DOHH2 (cell line): ENCODE measurements at regions not wholly inside any gene's neighbourhood (a gene's known extent, or its start where the extent isn't known, plus 50 kb on each side); places are given as distances from the start of the nearest gene placed in this dataset.

Experiments used
- EZH2phosphoT487 ChIP-seq: fragments of 200-600 bp; sonication (generic); IDR thresholded peaks from 2 replicates; pipeline ENCODE4 v1.6.1; 2017; ENCODE audit warnings: borderline replicate concordance, mild to moderate bottlenecking, antibody characterized with exemption, low read length, moderate library complexity, mixed read lengths
- TF ChIP-seq, protein P1 (sequence below): fragments of 200-600 bp; sonication (generic); IDR thresholded peaks from one replicate; pipeline ENCODE4 v1.5.1; 2014; ENCODE audit warnings: antibody characterized with exemption, mild to moderate bottlenecking, low read depth, low read length; ENCODE audit not compliant: poor library complexity, severe bottlenecking

DNA sequence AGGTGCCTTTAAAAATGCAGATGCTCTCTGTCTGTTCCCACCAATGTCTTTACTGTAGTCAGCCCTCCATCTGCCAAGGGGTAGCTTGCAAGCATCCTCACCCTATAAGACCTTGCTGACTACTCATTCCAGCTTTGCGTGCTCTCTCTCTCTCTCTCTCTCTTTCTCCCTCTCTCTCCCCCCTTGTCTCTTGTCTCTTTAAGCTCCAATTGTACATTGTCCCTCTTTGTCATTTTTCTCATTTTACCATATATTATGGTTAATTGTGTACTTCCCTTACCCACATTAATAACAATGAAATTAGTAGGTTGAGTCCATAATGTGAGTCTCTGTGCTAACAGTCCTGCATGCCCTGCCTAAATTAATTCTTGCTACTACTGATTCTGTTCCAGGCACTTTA, 350.2 kb upstream of the CDH4 start:
- TF ChIP-seq, protein P1, sequence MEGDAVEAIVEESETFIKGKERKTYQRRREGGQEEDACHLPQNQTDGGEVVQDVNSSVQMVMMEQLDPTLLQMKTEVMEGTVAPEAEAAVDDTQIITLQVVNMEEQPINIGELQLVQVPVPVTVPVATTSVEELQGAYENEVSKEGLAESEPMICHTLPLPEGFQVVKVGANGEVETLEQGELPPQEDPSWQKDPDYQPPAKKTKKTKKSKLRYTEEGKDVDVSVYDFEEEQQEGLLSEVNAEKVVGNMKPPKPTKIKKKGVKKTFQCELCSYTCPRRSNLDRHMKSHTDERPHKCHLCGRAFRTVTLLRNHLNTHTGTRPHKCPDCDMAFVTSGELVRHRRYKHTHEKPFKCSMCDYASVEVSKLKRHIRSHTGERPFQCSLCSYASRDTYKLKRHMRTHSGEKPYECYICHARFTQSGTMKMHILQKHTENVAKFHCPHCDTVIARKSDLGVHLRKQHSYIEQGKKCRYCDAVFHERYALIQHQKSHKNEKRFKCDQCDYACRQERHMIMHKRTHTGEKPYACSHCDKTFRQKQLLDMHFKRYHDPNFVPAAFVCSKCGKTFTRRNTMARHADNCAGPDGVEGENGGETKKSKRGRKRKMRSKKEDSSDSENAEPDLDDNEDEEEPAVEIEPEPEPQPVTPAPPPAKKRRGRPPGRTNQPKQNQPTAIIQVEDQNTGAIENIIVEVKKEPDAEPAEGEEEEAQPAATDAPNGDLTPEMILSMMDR: no peak
- TF ChIP-seq EZH2phosphoT487: no peak
